ENCODE measurements at regions not wholly inside any gene's neighbourhood (a gene's known extent, or its start where the extent isn't known, plus 50 kb on each side); places are given as distances from the start of the nearest gene placed in this dataset.

GRCh38 chr7:42856605-42856987 is 55.3 kb downstream of the C7orf25 start:
- H3K36me3 ChIP-seq (ENCODE audit: control insufficient read depth in 2 of 4, insufficient read depth in 4 of 4, low read length in 3 of 4): no peaks in the 10 kb centered on the region
- CTCF ChIA-PET (ENCODE audit: partially characterized antibody): interaction anchor here (1.9 kb wide), 1 partner anchor 26 kb away, joined by 5 read pairs; no protein-coding TSS in a partner anchor
- H2BK15ac ChIP-seq (ENCODE audit: low read length): no peak overlapping the region
- no peak overlapping the region for H3K23ac ChIP-seq (ENCODE audit: insufficient read length)
- H4K20me1 ChIP-seq (replicated peaks in 1 of 2; ENCODE audit: control insufficient read depth in 1 of 2, insufficient read depth in 2 of 2, low read length in 2 of 2): no peaks in the 10 kb centered on the region
- H3K4me2 ChIP-seq (ENCODE audit: insufficient read depth in 1 of 2, low read depth in 2 of 2, low read length in 2 of 2): no peak overlapping the region
- DNase-seq (ENCODE audit: low read depth in 1 of 2, low spot score in 2 of 2): no peak
- no peaks in the 10 kb centered on the region for H3K79me2 ChIP-seq (ENCODE audit: control insufficient read depth in 1 of 2, insufficient read depth in 2 of 2, low read length in 2 of 2)
- no peaks in the 10 kb centered on the region for H3K4me1 ChIP-seq (replicated peaks in 1 of 4; ENCODE audit: control insufficient read depth in 3 of 4, insufficient read depth in 4 of 4, low read length in 3 of 4)
- no peaks in the 10 kb centered on the region for H3K23me2 ChIP-seq (ENCODE audit: low read depth, low read length)
- H3K14ac ChIP-seq (ENCODE audit: insufficient read length): no peak overlapping the region
- no peak overlapping the region for H3K18ac ChIP-seq (ENCODE audit: extremely low read depth, low read length)
- no peaks in the 10 kb centered on the region for H3K27me3 ChIP-seq (replicated peaks in 1 of 4; ENCODE audit: control insufficient read depth in 3 of 4, extremely low read depth in 1 of 4, insufficient read depth in 3 of 4, low read length in 3 of 4)
- no peak overlapping the region for H3K9ac ChIP-seq (replicated peaks in 1 of 4; ENCODE audit: extremely low read depth in 1 of 4, low read depth in 3 of 4, low read length in 3 of 4)
- H2AK5ac ChIP-seq (ENCODE audit: low read depth, low read length): no peak overlapping the region
- H3K4me3 ChIP-seq (ENCODE audit: extremely low read depth in 1 of 4, insufficient read depth in 2 of 4, low read depth in 3 of 4, low read length in 4 of 4): no peak overlapping the region
- no peak for TF ChIP-seq ATF2 (IDR thresholded peaks at IDR 0.05; ENCODE audit: low read length)
- no peak for TF ChIP-seq JUND (IDR thresholded peaks at IDR 0.05; ENCODE audit: low read length)
- no peak for TF ChIP-seq TBP (IDR thresholded peaks at IDR 0.05; ENCODE audit: low read depth, low read length)
- H2BK120ac ChIP-seq (replicated peaks; ENCODE audit: low read depth, low read length): no peak overlapping the region
- no peak overlapping the region for H2AFZ ChIP-seq (ENCODE audit: low read length)
- H4K5ac ChIP-seq (ENCODE audit: insufficient read length, low read depth, low read length): no peak overlapping the region
- H3K4ac ChIP-seq (replicated peaks; ENCODE audit: insufficient read length, low read depth, low read length): no peak overlapping the region
- H4K8ac ChIP-seq (ENCODE audit: extremely low read depth, insufficient read depth, low read length): no peak overlapping the region
- POLR2A ChIA-PET (ENCODE audit: partially characterized antibody): interaction anchor here (0.6 kb wide), 1 partner anchor 32 kb away, joined by 3 read pairs; no protein-coding TSS in a partner anchor
- WGBS, 2 experiments (ENCODE audit: extremely low coverage in 1 of 2, insufficient coverage in 1 of 2, insufficient read length in 1 of 2, insufficient replicate concordance in 2 of 2, low coverage in 1 of 2, low lambda C conversion rate in 2 of 2, missing lambda C conversion rate in 1 of 2): 91% methylated on average over 19 of the region's 19 CpGs; no CpG with 5 or more reads in 1 of the 2 experiments
- no peaks in the 10 kb centered on the region for H3K79me1 ChIP-seq (ENCODE audit: low read depth, low read length)
- no peak for FAIRE-seq
- H2BK12ac ChIP-seq (ENCODE audit: low read depth, low read length): no peak overlapping the region
- H4K91ac ChIP-seq (replicated peaks; ENCODE audit: insufficient read length, low read length): no peak overlapping the region
- no peak overlapping the region for H2BK5ac ChIP-seq (ENCODE audit: low read depth, low read length)
- H3K9me3 ChIP-seq (ENCODE audit: insufficient read depth in 2 of 2, low read depth in 1 of 2, low read length in 1 of 2): no peaks in the 10 kb centered on the region
- no peak overlapping the region for H3K56ac ChIP-seq (replicated peaks; ENCODE audit: insufficient read length, low read depth, low read length)
- H2BK20ac ChIP-seq (ENCODE audit: low read length): no peak overlapping the region
- no peak overlapping the region for H3K27ac ChIP-seq (ENCODE audit: low read depth, low read length)

Data from H1 (cell line).